Aorta (tissue), 5 donors: ENCODE measurements at regions not wholly inside any gene's neighbourhood (a gene's known extent, or its start where the extent isn't known, plus 50 kb on each side); places are given as distances from the start of the nearest gene placed in this dataset.

Source experiments
- ATAC-seq: fragments of 200-7000 bp; cut with Tn5 transposase; one replicate; pipeline ENCODE4 v1.9.1; 2022; ENCODE audit warnings: moderate library complexity; ENCODE audit not compliant: low FRiP score
- DNase-seq, 2 donors: peaks; one replicate each; pipeline ENCODE4 v3.0.0-alpha.2; 2020
- H3K27ac ChIP-seq, 2 donors: one replicate each; pipeline ENCODE4 v1.5.1; 2013; ENCODE audit warnings: low read length in 2 of 2, mild to moderate bottlenecking in 2 of 2, moderate library complexity in 2 of 2, control low read depth in 1 of 2, inconsistent platforms in 1 of 2, low read depth in 1 of 2
- H3K27me3 ChIP-seq, 2 donors: one replicate each; pipeline ENCODE4 v1.6.1; 2013; ENCODE audit warnings: control low read depth in 1 of 2, low read length in 1 of 2, mild to moderate bottlenecking in 1 of 2, moderate library complexity in 1 of 2; ENCODE audit not compliant: insufficient read depth in 2 of 2, control insufficient read depth in 1 of 2
- H3K36me3 ChIP-seq, 2 donors: one replicate each; pipeline ENCODE4 v1.6.1; 2013; ENCODE audit warnings: control low read depth in 1 of 2, low read length in 1 of 2, mild to moderate bottlenecking in 1 of 2; ENCODE audit not compliant: insufficient read depth in 2 of 2, control insufficient read depth in 1 of 2
- H3K4me1 ChIP-seq, 2 donors: one replicate each; pipeline ENCODE4 v1.6.1; 2013; ENCODE audit warnings: low read length in 2 of 2, control low read depth in 1 of 2, mild to moderate bottlenecking in 1 of 2, moderate library complexity in 1 of 2; ENCODE audit not compliant: insufficient read depth in 2 of 2, control insufficient read depth in 1 of 2
- H3K4me3 ChIP-seq, 2 donors: one replicate each; pipeline ENCODE4 v1.5.1; 2013; ENCODE audit warnings: low read length in 2 of 2, control low read depth in 1 of 2, mild to moderate bottlenecking in 1 of 2
- H3K9me3 ChIP-seq: one replicate; pipeline ENCODE4 v1.6.1; 2013; ENCODE audit warnings: mild to moderate bottlenecking, low read length; ENCODE audit not compliant: control insufficient read depth
- WGBS, 2 donors: extraction: QIAGEN DNeasy Blood & Tissue Kit; methylation state at CpG; one replicate each; pipeline ENCODE4 v1.1.7; 2013; 5-methylcytosine and 5-hydroxymethylcytosine counted together
- intact Hi-C, 2 donors: fragments of 100-400 bp; cut with DNase I; formaldehyde crosslinking; loops; one replicate each; pipeline versions ENCODE4 v1.14.2 to v1.15.0; 2022
- donor health status: healthy with polysubstance abuse.
- donor health status: Bipolar disorder and iron deficiency.
- donor health status: DM: no; HTN: no; CAD: no.
- donor health status: DM: no; HTN: no; CAD: no.
- donor health status: DM: yes; HTN: yes; CAD: no.

DNA sequence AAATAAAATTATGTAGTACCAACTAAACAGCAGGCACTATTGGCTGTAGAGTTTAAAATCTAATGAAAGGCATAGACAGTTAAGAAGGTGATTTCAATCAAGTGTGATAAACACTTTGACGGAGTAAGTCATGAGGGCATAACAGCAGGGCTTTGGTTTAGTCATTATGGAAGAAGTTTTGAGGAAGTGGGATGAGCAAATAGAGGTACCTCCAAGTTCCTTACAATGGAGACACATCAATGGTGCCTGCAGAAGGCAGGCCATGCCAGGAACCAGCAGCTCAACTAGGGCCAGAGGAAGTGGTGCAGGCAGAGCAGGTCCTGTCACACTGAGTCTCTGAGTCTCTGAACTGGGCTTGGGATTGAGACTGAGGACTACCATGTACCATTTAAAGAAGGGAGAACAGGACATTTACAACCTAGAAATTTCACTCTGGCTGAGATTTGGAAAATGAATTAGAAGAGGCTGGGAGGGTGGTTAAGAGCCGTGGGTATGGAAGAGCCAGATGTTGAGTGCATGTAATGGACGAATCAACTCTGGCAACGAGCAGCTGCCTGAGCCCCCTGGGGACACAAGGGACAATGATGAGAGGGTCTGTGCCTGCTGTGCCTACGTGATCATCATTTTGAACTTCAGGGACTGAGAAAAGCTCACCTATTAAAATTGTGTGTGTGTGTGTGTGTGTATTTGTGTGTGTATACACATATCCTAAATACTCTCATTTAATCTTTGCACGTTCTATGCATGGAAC, 208.7 kb upstream of the POM121L12 start:
- no peaks in the 10 kb centered on the region for H3K27me3 ChIP-seq
- no peaks in the 10 kb centered on the region for H3K36me3 ChIP-seq
- ATAC-seq (no peak), DNase-seq (no peak)
- H3K4me1 ChIP-seq: no peaks in the 10 kb centered on the region
- no peak overlapping the region for H3K27ac ChIP-seq
- H3K9me3 ChIP-seq: peaks cover 8% of the 10 kb centered on the region
- no peak overlapping the region for H3K4me3 ChIP-seq
- intact Hi-C loops: no loop called here
- 86 to 89% methylated on average over 6 of the region's 6 CpGs for WGBS, 2 donors

DNA sequence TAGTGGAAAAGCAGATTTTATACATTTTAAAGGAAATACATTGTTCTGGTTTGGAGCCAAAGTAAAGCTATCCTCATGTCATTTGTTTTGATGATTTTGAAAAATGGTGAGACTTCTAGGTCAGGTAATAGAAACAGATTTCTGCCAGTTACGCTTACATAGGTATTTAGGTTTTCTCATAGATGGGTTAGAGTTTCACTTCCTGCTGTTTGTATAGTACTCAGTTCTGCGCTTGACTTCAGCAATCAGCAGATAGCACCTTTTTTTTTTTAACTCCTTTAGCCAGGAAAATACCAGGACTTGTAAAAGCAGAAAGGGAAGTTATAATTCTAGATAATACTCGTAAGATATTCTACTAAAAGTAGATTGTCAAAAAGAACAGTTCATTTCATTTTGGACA, 209.8 kb upstream of the POM121L12 start:
- ATAC-seq (no peak), DNase-seq (no peak)
- H3K36me3 ChIP-seq: no peaks in the 10 kb centered on the region
- H3K4me3 ChIP-seq: no peak overlapping the region
- 31 to 34% methylated on average over 3 of the region's 3 CpGs for WGBS, 2 donors
- H3K4me1 ChIP-seq: no peaks in the 10 kb centered on the region
- intact Hi-C loops: no loop called here
- H3K27me3 ChIP-seq: no peaks in the 10 kb centered on the region
- no peak overlapping the region for H3K27ac ChIP-seq
- H3K9me3 ChIP-seq: peaks cover 11% of the 10 kb centered on the region

DNA sequence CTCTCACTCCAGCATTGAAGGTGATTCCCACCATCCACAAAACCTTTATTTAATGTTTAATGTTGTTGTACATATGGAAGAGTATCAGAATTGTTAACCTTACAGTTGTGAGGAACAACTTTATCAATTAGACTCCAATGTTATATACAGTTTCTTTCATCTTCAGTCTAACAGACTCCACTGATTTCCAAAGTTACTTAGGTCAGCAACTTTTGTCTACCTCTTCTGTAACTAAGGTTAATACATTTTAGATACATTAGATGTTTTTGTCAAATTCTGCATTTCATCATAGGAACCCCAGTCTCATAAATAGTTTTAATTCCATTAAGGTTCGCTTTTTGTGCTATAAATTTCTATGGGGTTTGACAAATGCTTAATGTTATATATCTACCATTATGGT, 223.9 kb upstream of the POM121L12 start:
- intact Hi-C loops: no loop called here
- Histone ChIP-seq H3K36me3 (no peaks in the 10 kb centered on the region), H3K4me1 (no peaks in the 10 kb centered on the region), H3K27me3 (no peaks in the 10 kb centered on the region), H3K4me3 (no peak overlapping the region), H3K27ac (no peak overlapping the region), H3K9me3 (no peaks in the 10 kb centered on the region)
- ATAC-seq (no peak), DNase-seq (no peak)
- WGBS, 2 donors: 92 to 95% methylated on average over 1 of the region's 1 CpG

DNA sequence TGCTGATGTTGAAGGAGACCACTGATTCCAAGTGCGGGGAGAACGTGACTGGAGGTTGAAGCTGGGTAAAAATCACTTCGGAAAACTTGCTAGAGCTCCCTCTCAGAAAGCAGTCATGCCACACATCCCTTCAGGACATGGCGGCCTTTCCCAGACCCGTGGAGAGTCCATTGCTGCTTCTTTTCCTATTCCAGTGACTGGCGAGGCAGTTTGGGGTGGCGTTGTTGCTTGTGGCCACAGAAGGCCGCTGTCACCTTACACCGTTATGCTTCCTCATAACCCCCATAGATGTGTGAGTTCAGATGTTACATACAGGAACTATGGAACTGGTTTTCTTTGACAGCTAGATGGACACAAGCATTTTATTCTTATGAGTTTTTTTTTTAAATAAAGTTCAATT, 235.6 kb upstream of the POM121L12 start:
- H3K4me3 ChIP-seq: no peak overlapping the region
- ATAC-seq (no peak), DNase-seq (no peak)
- H3K27ac ChIP-seq: no peak overlapping the region
- WGBS, 2 donors: 94% methylated on average over 9 of the region's 9 CpGs
- no peaks in the 10 kb centered on the region for H3K9me3 ChIP-seq
- H3K27me3 ChIP-seq: no peaks in the 10 kb centered on the region
- intact Hi-C loops: no loop called here
- H3K4me1 ChIP-seq: no peaks in the 10 kb centered on the region
- no peaks in the 10 kb centered on the region for H3K36me3 ChIP-seq

DNA sequence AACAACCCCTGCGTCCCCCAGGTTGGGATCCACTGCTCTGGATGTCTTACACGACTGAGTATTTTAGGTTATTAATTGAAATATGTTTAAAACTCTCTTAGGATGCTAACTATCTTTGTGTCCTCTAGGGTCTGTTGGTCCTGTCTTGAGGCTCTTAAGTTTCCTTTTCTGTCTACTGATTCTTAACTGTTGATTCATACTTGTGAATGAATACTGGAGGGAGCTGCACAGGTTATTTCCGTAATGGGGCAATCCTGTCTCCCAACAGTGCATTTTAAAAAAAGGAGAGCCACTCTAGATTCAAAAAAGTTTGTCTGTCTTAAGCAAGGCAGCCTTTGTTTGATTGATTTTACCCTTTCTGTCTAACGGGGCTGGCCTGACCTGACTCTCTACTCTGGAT, 237.6 kb upstream of the POM121L12 start:
- WGBS, 2 donors: 71 to 73% methylated on average over 4 of the region's 4 CpGs
- no peaks in the 10 kb centered on the region for H3K4me1 ChIP-seq
- H3K9me3 ChIP-seq: no peaks in the 10 kb centered on the region
- no peak for ATAC-seq
- no peak overlapping the region for H3K4me3 ChIP-seq
- no peak for DNase-seq
- no peaks in the 10 kb centered on the region for H3K36me3 ChIP-seq
- H3K27ac ChIP-seq: no peak overlapping the region
- no peaks in the 10 kb centered on the region for H3K27me3 ChIP-seq
- intact Hi-C loops: no loop called here

DNA sequence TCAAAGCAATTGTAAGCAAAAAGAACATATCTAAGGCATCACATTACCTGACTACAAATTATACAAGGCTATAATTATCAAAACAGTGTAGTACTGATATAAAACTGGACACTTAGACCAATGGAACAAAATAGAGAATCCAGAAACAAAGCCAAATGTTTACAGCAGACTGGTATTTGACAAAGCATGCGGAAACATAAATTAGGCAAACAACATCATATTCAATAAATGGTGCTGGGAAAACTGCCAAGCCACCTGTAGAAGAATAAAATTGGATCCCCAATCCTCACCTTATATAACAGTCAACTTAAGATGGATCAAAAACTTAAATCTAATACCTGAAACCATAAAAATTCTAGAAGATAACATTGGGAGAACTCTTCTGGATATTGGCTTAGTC, 240.8 kb upstream of the POM121L12 start:
- ATAC-seq (no peak), DNase-seq (no peak)
- Histone ChIP-seq H3K4me3 (no peak overlapping the region), H3K9me3 (no peaks in the 10 kb centered on the region), H3K4me1 (no peaks in the 10 kb centered on the region), H3K27ac (no peak overlapping the region), H3K36me3 (no peaks in the 10 kb centered on the region), H3K27me3 (no peaks in the 10 kb centered on the region)
- intact Hi-C loops: no loop called here
- 97 to 98% methylated on average over 1 of the region's 1 CpG for WGBS, 2 donors

DNA sequence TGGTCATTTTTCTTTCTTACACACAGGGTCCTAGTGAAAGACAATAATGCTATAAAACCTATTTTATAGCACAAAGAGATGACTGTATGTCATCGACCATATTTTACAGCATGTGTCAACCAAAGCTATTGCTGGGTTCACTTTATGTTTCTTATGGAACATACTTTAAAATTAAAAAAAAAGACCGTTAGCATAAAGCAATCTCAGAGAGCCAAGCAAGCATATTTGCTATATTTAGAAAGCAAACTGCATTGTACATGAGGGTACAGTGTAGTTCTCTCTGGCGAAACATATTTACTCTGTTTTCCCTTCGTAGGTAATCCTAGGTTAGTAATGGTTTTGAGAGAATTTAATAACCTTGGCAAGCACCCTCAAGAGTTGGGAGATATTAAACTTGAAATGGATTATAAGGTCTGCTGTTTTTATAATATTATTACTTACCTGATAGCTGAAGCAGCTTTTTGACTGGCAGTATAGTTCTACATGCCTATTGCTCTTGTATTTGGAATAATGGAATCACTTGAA, 244.2 kb upstream of the POM121L12 start:
- Histone ChIP-seq H3K27me3 (no peaks in the 10 kb centered on the region), H3K36me3 (no peaks in the 10 kb centered on the region), H3K27ac (no peak overlapping the region), H3K4me1 (peaks cover 0 to 1% of the 10 kb centered on the region in 2 donors), H3K9me3 (peaks cover 2% of the 10 kb centered on the region), H3K4me3 (no peak overlapping the region)
- ATAC-seq: no peak
- DNase-seq: no peak
- intact Hi-C loops: no loop called here
- WGBS, 2 donors: 30 to 63% methylated on average over 4 of the region's 4 CpGs

DNA sequence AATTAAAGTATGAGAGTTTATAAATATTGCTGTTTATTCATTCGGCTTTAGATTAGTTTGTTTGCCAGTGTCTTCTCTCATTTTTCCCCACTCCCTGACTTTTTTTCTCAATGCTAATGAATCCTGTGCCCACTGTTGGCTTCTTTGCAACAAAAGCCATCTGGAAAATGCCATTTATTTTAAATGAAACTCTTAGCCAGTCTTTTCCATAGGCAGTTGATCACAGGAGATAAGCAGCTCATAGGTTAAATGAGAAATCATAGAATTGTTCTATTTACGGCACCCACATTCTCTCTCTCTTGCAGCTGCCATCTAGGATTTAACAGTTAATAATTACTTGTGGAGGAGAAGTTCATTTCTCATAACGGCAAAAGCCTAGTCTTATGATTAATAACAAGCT, 249.3 kb upstream of the POM121L12 start:
- peaks cover 0 to 1% of the 10 kb centered on the region in 2 donors for H3K4me1 ChIP-seq
- DNase-seq: no peak
- no peaks in the 10 kb centered on the region for H3K27me3 ChIP-seq
- H3K4me3 ChIP-seq: no peak overlapping the region
- H3K36me3 ChIP-seq: no peaks in the 10 kb centered on the region
- peaks cover 2% of the 10 kb centered on the region for H3K9me3 ChIP-seq
- no peak overlapping the region for H3K27ac ChIP-seq
- 57 to 62% methylated on average over 3 of the region's 3 CpGs for WGBS, 2 donors
- intact Hi-C loops: no loop called here
- no peak for ATAC-seq

DNA sequence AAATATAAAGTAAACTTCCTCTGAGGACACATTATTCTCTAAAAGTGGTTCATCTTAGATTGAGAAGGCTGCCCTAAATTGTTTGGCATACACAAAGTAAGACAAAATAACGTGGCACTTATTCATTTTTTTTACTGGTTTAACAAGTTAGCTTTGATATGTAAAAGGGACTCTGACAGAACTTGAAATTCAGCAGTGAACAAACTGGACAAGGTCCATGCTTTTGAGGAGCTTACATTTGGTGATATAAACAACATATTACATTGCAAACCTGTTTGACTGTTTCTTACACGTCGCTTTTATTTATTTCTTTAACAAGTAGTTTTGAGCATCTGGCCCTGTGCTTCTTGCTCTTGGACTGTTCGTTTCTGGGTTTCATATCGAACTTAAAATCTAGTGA, 253.1 kb upstream of the POM121L12 start:
- ATAC-seq (no peak), DNase-seq (no peak)
- Histone ChIP-seq H3K36me3 (no peaks in the 10 kb centered on the region), H3K27ac (no peak overlapping the region), H3K4me1 (peaks cover 0 to 1% of the 10 kb centered on the region in 2 donors), H3K4me3 (no peak overlapping the region), H3K27me3 (no peaks in the 10 kb centered on the region), H3K9me3 (no peaks in the 10 kb centered on the region)
- intact Hi-C loops: no loop called here
- WGBS, 2 donors: 72 to 74% methylated on average over 5 of the region's 5 CpGs
